ENCODE measurements at regions not wholly inside any gene's neighbourhood (a gene's known extent, or its start where the extent isn't known, plus 50 kb on each side); places are given as distances from the start of the nearest gene placed in this dataset.

DNA sequence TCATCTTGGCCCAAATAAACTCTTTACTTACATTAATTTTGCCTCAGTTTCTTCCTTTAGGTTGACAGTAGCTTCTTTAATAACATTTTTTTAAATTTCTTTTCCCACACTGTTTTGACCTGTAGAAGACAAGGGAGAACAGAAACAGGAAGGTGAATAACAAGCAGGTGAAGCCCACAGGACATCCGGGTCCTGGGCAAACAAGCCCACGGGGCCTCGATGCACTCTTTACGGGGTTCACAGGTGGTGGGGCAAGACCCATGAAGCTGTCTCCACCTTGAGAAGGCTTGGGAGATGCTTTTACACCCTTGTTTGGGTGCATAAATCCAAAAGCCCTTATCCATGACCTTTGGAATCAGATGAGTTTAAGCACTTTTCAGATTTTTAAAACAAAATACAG is 301.0 kb upstream of the MGAT5 start:
- CTCF ChIA-PET = interaction anchor here (0.8 kb wide), 1 partner anchor 14 kb away, joined by 3 read pairs; no protein-coding TSS in a partner anchor

DNA sequence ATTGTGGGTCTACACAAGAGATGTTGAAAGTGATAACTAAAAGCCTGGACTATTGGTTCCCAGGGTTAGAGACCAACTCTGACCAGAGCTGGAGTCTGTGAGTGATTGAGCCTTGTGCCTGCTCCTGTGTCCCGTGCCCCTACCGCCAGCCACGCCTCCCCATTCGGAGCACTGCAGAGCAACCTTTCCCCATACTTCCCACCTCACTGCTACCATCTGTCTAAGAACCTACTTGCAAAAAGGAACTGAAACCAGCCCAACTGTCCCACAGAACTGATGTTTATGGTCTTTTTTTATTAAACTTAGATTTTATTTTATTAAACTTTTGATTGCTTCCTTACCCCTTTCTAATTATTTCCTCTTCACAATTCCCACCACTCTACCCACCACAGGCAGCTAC is 300.3 kb upstream of the MGAT5 start:
- no peak overlapping the region for H3K4me3 ChIP-seq (ENCODE audit: low read depth in 2 of 2, low read length in 1 of 2)
- no peaks in the 10 kb centered on the region for H4K20me1 ChIP-seq (ENCODE audit: insufficient read depth)
- no peak for DNase-seq
- H2AFZ ChIP-seq (ENCODE audit: low read depth) = no peak overlapping the region
- H3K79me2 ChIP-seq (ENCODE audit: insufficient read depth) = no peaks in the 10 kb centered on the region
- no peak overlapping the region for H3K9ac ChIP-seq
- H3K9me3 ChIP-seq = no peaks in the 10 kb centered on the region
- no peaks in the 10 kb centered on the region for H3F3A ChIP-seq (replicated peaks; ENCODE audit: insufficient read depth)
- 57% methylated on average over 4 of the region's 4 CpGs for WGBS (ENCODE audit: low lambda C conversion rate)
- H3K4me2 ChIP-seq = no peak overlapping the region
- no peaks in the 10 kb centered on the region for H3K9me2 ChIP-seq
- H3K4me1 ChIP-seq (ENCODE audit: control insufficient read depth in 1 of 2, insufficient read depth in 2 of 2, low read depth in 1 of 2, low read length in 1 of 2) = no peaks in the 10 kb centered on the region
- H3K27me3 ChIP-seq (ENCODE audit: insufficient read depth) = no peaks in the 10 kb centered on the region
- H3K36me3 ChIP-seq (replicated peaks in 1 of 2; ENCODE audit: control insufficient read depth in 1 of 2, insufficient read depth in 2 of 2, low read length in 1 of 2) = no peaks in the 10 kb centered on the region
- ChIA-PET POLR2A (no interaction called here), CTCF (interaction anchor here (1.0 kb wide), 1 partner anchor 66 kb away, joined by 3 read pairs; no protein-coding TSS in a partner anchor)
- no peak for TF ChIP-seq GABPA (IDR thresholded peaks at IDR 0.05; ENCODE audit: low read depth)
- no peak for TF ChIP-seq MXI1 (IDR thresholded peaks at IDR 0.05; ENCODE audit: low read depth, low read length)
- no peak for TF ChIP-seq FOXJ3 (CRISPR knock-in tag; IDR thresholded peaks at IDR 0.05)
- no peak for TF ChIP-seq USF2 (IDR thresholded peaks at IDR 0.05; ENCODE audit: borderline replicate concordance, low read depth, low read length)
- no peak for TF ChIP-seq YY1 (IDR thresholded peaks at IDR 0.05; ENCODE audit: low read depth)
- no peak overlapping the region for H3K27ac ChIP-seq (ENCODE audit: low read depth in 2 of 2, low read length in 1 of 2)

More for the DNA sequence above, 301.0 kb upstream of the MGAT5 start:
- Histone ChIP-seq H3K9me3 (no peaks in the 10 kb centered on the region), H3K27ac (ENCODE audit: low read depth in 2 of 2, low read length in 1 of 2) (no peak overlapping the region), H3F3A (replicated peaks; ENCODE audit: insufficient read depth) (no peaks in the 10 kb centered on the region), H2AFZ (ENCODE audit: low read depth) (no peak overlapping the region), H3K4me1 (ENCODE audit: control insufficient read depth in 1 of 2, insufficient read depth in 2 of 2, low read depth in 1 of 2, low read length in 1 of 2) (no peaks in the 10 kb centered on the region), H3K4me2 (no peak overlapping the region), H3K4me3 (ENCODE audit: low read depth in 2 of 2, low read length in 1 of 2) (no peak overlapping the region), H4K20me1 (ENCODE audit: insufficient read depth) (no peaks in the 10 kb centered on the region), H3K27me3 (ENCODE audit: insufficient read depth) (no peaks in the 10 kb centered on the region), H3K79me2 (ENCODE audit: insufficient read depth) (no peaks in the 10 kb centered on the region), H3K36me3 (replicated peaks in 1 of 2; ENCODE audit: control insufficient read depth in 1 of 2, insufficient read depth in 2 of 2, low read length in 1 of 2) (no peaks in the 10 kb centered on the region), H3K9ac (no peak overlapping the region), H3K9me2 (no peaks in the 10 kb centered on the region)
- 28% methylated on average over 4 of the region's 4 CpGs for WGBS (ENCODE audit: low lambda C conversion rate)
- POLR2A ChIA-PET = no interaction called here
- no peak for DNase-seq
- TF ChIP-seq CTCF (IDR thresholded peaks at IDR 0.05) = no peak
- no peak for TF ChIP-seq SIN3A (IDR thresholded peaks at IDR 0.05; ENCODE audit: borderline replicate concordance, low read depth, low read length)
- TF ChIP-seq, protein P1, sequence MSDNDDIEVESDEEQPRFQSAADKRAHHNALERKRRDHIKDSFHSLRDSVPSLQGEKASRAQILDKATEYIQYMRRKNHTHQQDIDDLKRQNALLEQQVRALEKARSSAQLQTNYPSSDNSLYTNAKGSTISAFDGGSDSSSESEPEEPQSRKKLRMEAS (IDR thresholded peaks at IDR 0.05; ENCODE audit: low read depth) = no peak
- no peak for TF ChIP-seq FOXM1 (IDR thresholded peaks at IDR 0.05; ENCODE audit: low read depth)
- TF ChIP-seq TEAD4 (IDR thresholded peaks at IDR 0.05; ENCODE audit: borderline replicate concordance, insufficient read depth) = no peak
- no peak for TF ChIP-seq SMC3 (IDR thresholded peaks at IDR 0.05; ENCODE audit: low read depth, low read length)
- TF ChIP-seq RFX5 (IDR thresholded peaks at IDR 0.05; ENCODE audit: low read length) = no peak
